ENCODE measurements at regions not wholly inside any gene's neighbourhood (a gene's known extent, or its start where the extent isn't known, plus 50 kb on each side); places are given as distances from the start of the nearest gene placed in this dataset.
A peak's percentile ranks its signal among the peaks of the same experiment; 100 is the strongest.

DNA sequence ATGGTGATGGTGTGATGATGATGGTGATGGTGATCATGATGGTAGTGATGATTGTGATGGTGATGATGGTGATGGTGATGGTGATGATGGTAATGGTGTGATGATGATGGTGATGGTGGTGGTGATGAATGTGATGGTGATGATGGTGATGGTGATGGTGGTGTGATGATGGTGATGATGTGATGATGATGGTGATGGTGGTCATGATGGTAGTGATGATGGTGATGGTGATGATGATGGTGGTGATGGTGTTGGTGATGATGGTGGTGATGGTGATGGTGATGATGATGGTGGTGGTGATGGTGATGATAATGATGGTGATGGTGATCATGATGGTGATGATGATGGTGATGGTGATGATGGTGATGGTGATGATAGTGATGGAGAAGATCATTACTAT, 120.3 kb downstream of the ZNF664 start:
- DNase-seq: no peak
- Histone ChIP-seq H3K4me1 (no peaks in the 10 kb centered on the region), H3K9me3 (no peaks in the 10 kb centered on the region), H3K27ac (no peak overlapping the region), H3K36me3 (no peaks in the 10 kb centered on the region), H3K4me3 (no peak overlapping the region), H3K27me3 (ENCODE audit: low read depth) (peaks cover 2% of the 10 kb centered on the region)
- TF ChIP-seq, protein P1, sequence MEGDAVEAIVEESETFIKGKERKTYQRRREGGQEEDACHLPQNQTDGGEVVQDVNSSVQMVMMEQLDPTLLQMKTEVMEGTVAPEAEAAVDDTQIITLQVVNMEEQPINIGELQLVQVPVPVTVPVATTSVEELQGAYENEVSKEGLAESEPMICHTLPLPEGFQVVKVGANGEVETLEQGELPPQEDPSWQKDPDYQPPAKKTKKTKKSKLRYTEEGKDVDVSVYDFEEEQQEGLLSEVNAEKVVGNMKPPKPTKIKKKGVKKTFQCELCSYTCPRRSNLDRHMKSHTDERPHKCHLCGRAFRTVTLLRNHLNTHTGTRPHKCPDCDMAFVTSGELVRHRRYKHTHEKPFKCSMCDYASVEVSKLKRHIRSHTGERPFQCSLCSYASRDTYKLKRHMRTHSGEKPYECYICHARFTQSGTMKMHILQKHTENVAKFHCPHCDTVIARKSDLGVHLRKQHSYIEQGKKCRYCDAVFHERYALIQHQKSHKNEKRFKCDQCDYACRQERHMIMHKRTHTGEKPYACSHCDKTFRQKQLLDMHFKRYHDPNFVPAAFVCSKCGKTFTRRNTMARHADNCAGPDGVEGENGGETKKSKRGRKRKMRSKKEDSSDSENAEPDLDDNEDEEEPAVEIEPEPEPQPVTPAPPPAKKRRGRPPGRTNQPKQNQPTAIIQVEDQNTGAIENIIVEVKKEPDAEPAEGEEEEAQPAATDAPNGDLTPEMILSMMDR (IDR thresholded peaks at IDR 0.05): no peak
- ATAC-seq: no peak
- intact Hi-C loops (cut with DNase I): no loop called here

DNA sequence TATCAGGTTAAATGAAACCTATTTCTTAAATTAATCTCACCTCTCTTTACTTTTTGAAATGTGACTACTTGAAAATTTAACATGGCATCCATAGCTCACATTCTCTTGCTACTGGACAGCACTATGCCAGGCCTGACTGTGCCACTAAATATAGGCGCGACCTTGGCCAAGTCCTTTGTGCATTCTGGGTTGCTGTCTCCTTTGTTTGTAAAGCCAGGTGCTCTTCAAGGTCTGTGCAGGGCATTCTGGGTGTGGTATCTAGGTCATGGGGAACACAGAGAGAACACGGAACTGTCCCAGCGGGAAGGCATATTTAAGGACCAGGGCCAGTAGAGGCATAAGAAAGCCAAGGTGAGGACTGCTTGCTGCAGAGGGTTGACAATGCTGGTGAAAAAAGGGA, 121.2 kb downstream of the ZNF664 start:
- H3K27me3 ChIP-seq (ENCODE audit: low read depth): peaks cover 4% of the 10 kb centered on the region
- no peak for ATAC-seq
- H3K4me1 ChIP-seq: no peaks in the 10 kb centered on the region
- no peaks in the 10 kb centered on the region for H3K9me3 ChIP-seq
- H3K27ac ChIP-seq: no peak overlapping the region
- no peak for DNase-seq
- TF ChIP-seq, protein P1 (IDR thresholded peaks at IDR 0.05): no peak
- intact Hi-C loops (cut with DNase I): no loop called here
- H3K4me3 ChIP-seq: no peak overlapping the region
- H3K36me3 ChIP-seq: no peaks in the 10 kb centered on the region

DNA sequence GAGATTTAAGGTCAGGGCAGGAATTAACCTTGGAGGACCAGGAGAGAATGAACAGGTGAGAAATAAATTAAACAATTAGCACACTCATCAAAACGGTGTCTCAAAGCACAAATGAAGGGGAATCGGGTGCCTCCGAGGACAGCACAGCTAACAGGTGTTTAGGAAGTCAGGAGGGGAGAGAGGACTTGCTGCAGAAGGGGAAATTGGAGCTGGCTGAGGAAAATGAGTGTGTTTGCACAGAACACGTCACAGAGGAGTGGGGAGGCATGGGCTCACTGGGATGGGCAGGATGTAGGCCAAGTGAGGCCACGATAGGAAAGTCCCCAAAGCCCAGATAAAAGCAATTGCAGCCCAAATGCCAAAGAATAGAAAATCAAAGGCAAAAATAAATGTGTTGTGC, 121.7 kb downstream of the ZNF664 start:
- DNase-seq (no peak), ATAC-seq (peak; percentile 36 to 54)
- H3K4me3 ChIP-seq: no peak overlapping the region
- peaks cover 4% of the 10 kb centered on the region for H3K27me3 ChIP-seq (ENCODE audit: low read depth)
- TF ChIP-seq, protein P1 (IDR thresholded peaks at IDR 0.05): no peak
- H3K4me1 ChIP-seq: no peaks in the 10 kb centered on the region
- no peak overlapping the region for H3K27ac ChIP-seq
- H3K9me3 ChIP-seq: no peaks in the 10 kb centered on the region
- no peaks in the 10 kb centered on the region for H3K36me3 ChIP-seq
- intact Hi-C loops (cut with DNase I): no loop called here

DNA sequence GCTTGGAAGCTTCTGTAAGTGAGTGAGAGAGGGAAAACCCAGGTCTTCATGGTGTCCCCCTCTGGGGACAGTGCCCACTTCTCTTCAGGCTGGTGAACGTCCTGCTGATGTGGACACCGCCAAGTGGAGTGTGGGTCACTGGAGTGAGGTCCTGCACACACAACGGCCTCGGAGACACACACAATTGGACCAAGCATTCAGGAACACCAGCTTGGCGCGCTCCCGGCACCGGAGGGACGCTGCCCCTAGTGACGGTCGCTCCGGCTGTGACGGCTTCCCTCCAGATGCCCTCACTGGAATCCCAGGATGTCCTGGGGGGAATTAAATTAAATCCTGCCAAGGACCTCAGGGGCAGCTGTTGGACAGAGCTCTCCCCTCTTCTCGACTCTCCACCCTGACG, 123.1 kb downstream of the ZNF664 start:
- Histone ChIP-seq H3K27me3 (ENCODE audit: low read depth) (peaks cover 4% of the 10 kb centered on the region), H3K4me3 (no peak overlapping the region), H3K27ac (no peak overlapping the region), H3K36me3 (no peaks in the 10 kb centered on the region), H3K4me1 (no peaks in the 10 kb centered on the region), H3K9me3 (no peaks in the 10 kb centered on the region)
- intact Hi-C loops (cut with DNase I): no loop called here
- TF ChIP-seq, protein P1 (IDR thresholded peaks at IDR 0.05): no peak
- DNase-seq: no peak
- no peak for ATAC-seq

DNA sequence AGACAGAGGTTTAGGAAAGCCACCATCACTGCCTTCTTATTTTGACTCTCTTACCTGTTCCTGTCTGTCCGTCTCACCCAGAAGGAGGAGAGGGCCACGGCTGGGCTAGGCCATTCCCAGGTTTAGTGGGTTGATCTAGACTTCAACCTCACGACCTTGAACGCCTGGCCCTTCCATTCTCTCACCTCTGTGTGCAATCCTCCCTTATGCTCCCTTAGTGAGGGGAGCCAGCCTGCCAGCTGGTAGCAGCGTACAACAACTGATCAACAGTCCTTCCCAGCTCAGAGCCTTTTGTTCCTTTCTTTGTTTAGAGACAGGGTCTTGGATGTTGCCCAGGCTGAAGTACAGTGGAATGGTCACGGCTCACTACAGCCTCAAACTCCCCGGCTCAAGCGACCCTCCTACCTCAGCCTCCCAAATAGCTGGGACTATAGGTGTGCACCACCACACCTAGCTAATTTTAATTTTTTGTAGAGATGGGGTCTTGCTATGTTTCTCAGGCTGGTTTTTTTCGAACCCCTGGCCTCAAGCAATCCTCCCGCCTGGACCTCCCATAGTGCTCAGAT, 123.9 kb downstream of the ZNF664 start:
- H3K9me3 ChIP-seq: no peaks in the 10 kb centered on the region
- H3K27ac ChIP-seq: no peak overlapping the region
- intact Hi-C loops (cut with DNase I): no loop called here
- no peaks in the 10 kb centered on the region for H3K4me1 ChIP-seq
- ATAC-seq: no peak
- peaks cover 4% of the 10 kb centered on the region for H3K27me3 ChIP-seq (ENCODE audit: low read depth)
- no peak overlapping the region for H3K4me3 ChIP-seq
- no peak for DNase-seq
- H3K36me3 ChIP-seq: no peaks in the 10 kb centered on the region
- TF ChIP-seq, protein P1 (IDR thresholded peaks at IDR 0.05): no peak

DNA sequence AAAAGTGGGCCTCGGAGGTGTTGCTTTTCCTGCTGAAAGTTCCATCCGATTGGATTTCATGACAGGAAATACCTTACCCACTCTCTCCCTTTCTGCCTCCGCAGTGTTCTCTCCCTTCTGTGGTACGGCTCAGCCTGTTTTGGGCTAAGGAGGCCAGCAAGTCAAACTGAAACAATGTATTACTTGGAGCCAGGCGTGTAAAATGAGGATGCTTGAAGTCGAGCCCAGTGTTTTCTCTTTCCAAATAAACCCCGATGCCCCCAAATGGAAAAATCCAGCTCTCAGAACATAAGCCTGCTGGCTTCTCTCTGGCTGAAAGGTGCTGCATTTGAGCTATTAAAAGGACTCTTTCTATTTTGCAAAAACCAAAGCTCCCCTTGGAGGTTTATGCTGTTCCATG, 124.7 kb downstream of the ZNF664 start:
- ATAC-seq (no peak), DNase-seq (no peak)
- H3K9me3 ChIP-seq: no peaks in the 10 kb centered on the region
- H3K27me3 ChIP-seq (ENCODE audit: low read depth): peaks cover 4% of the 10 kb centered on the region
- intact Hi-C loops (cut with DNase I): no loop called here
- H3K4me1 ChIP-seq: no peaks in the 10 kb centered on the region
- H3K4me3 ChIP-seq: no peak overlapping the region
- TF ChIP-seq, protein P1 (IDR thresholded peaks at IDR 0.05): no peak
- no peaks in the 10 kb centered on the region for H3K36me3 ChIP-seq
- H3K27ac ChIP-seq: no peak overlapping the region

All from lower lobe of right lung (tissue), 2 donors.